ENCODE measurements at regions not wholly inside any gene's neighbourhood (a gene's known extent, or its start where the extent isn't known, plus 50 kb on each side); places are given as distances from the start of the nearest gene placed in this dataset.

DNA sequence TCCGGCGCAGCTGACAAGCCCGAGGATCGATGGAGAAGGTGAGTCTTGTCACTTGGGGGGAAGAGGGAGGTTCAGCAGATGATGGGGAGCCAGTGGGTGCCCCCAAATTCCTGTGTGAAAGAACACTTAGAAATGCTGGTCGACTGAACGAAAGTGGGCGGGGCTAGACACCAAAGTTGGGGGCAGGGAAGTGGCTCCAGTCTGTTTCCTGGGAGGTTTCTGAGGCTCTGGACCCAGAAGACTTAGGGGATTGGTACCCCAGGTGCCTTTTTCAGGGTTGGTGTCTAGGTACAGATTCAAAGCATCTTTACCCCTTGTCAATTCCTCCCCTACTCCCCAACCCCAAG lies 278.6 kb downstream of the ZSWIM6 start:
- DNase-seq: no peak
- WGBS (ENCODE audit: insufficient coverage): 75% methylated on average over 7 of the region's 7 CpGs

DNA sequence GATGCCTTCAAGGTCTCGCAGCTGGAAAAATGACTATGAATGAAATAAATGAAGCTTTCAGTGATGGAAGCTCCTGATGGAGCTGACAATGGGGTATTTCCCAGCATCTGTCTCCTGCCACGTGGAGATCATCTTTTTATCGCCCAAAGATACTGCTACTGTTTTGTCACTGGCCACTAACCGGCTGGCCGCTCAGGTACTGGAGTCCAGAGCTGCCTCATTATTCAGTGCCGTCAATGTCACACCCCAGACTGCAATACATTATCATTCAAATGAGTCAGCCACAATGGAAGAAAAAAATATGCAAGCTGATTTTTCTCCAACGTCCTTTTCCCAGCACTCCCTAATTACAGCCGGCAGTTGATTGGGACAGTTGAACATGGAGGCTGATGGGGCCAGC lies 280.4 kb downstream of the ZSWIM6 start:
- Histone ChIP-seq H3K9me3 (replicated peaks; ENCODE audit: control insufficient read depth, low read depth, low read length) (no peaks in the 10 kb centered on the region), H3K27me3 (ENCODE audit: control insufficient read depth, insufficient read depth, low read length) (peaks cover 3% of the 10 kb centered on the region), H3K36me3 (ENCODE audit: control insufficient read depth, insufficient read depth, low read length) (no peaks in the 10 kb centered on the region), H3K27ac (ENCODE audit: low read length) (no peak overlapping the region), H3K4me3 (ENCODE audit: low read length) (no peak overlapping the region), H3K4me1 (ENCODE audit: control insufficient read depth, insufficient read depth, low read length) (peaks cover 2% of the 10 kb centered on the region)
- DNase-seq: no peak
- WGBS (ENCODE audit: insufficient coverage): 79% methylated on average over 5 of the region's 8 CpGs

More for the DNA sequence above, 278.6 kb downstream of the ZSWIM6 start:
- Histone ChIP-seq H3K27me3 (ENCODE audit: control insufficient read depth, insufficient read depth, low read length) (peaks cover 3% of the 10 kb centered on the region), H3K27ac (ENCODE audit: low read length) (no peak overlapping the region), H3K4me1 (ENCODE audit: control insufficient read depth, insufficient read depth, low read length) (no peaks in the 10 kb centered on the region), H3K36me3 (ENCODE audit: control insufficient read depth, insufficient read depth, low read length) (no peaks in the 10 kb centered on the region), H3K4me3 (ENCODE audit: low read length) (no peak overlapping the region), H3K9me3 (replicated peaks; ENCODE audit: control insufficient read depth, low read depth, low read length) (no peaks in the 10 kb centered on the region)

DNA sequence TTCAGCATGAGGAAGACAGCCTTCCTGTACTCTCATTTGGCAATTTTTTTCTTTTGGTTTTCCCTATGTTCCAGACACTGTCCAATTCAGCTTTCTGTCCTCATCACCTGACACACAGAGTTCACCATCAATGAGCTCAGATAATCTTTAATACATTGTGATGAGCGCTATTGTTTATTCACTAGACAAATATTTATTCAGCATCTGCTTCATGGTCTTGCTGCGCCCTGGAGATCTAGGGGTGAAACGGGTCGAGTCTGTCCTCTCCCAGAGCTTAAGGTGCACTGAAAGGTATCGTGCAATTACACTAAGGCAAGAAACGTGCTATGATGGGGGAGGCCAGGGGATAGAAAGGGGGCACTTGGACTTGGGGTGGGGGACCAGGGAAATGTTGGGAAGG lies 281.6 kb downstream of the ZSWIM6 start:
- H3K4me1 ChIP-seq (ENCODE audit: control insufficient read depth, insufficient read depth, low read length): peaks cover 2% of the 10 kb centered on the region
- H3K4me3 ChIP-seq (ENCODE audit: low read length): no peak overlapping the region
- peaks cover 3% of the 10 kb centered on the region for H3K27me3 ChIP-seq (ENCODE audit: control insufficient read depth, insufficient read depth, low read length)
- H3K9me3 ChIP-seq (replicated peaks; ENCODE audit: control insufficient read depth, low read depth, low read length): no peaks in the 10 kb centered on the region
- no peak overlapping the region for H3K27ac ChIP-seq (ENCODE audit: low read length)
- no peaks in the 10 kb centered on the region for H3K36me3 ChIP-seq (ENCODE audit: control insufficient read depth, insufficient read depth, low read length)
- WGBS (ENCODE audit: insufficient coverage): 86% methylated on average over 4 of the region's 6 CpGs
- DNase-seq: no peak

DNA sequence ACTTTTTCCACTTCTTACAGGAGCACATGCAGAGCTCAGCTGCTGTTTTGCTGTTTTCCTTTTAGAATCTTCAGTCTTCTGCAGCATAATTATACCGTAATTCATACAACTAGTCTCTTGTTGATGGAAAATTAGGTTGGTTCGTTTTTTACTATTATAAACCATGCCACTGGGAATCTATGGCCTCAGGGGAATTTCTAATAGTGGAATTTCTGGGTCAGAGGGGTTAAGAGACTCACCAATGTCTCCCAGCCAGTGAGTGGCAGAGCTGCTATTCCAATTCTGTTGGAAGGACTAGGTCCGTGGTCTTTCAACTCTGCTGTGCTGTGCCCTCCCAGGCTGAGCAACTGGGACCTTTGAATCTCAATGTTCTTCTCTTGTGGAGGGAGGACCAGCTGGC lies 282.5 kb downstream of the ZSWIM6 start:
- Histone ChIP-seq H3K27ac (ENCODE audit: low read length) (no peak overlapping the region), H3K4me3 (ENCODE audit: low read length) (no peak overlapping the region), H3K9me3 (replicated peaks; ENCODE audit: control insufficient read depth, low read depth, low read length) (no peaks in the 10 kb centered on the region), H3K27me3 (ENCODE audit: control insufficient read depth, insufficient read depth, low read length) (peaks cover 3% of the 10 kb centered on the region), H3K4me1 (ENCODE audit: control insufficient read depth, insufficient read depth, low read length) (peaks cover 6% of the 10 kb centered on the region), H3K36me3 (ENCODE audit: control insufficient read depth, insufficient read depth, low read length) (no peaks in the 10 kb centered on the region)
- no peak for DNase-seq
- WGBS (ENCODE audit: insufficient coverage): 86% methylated on average over 1 of the region's 3 CpGs

DNA sequence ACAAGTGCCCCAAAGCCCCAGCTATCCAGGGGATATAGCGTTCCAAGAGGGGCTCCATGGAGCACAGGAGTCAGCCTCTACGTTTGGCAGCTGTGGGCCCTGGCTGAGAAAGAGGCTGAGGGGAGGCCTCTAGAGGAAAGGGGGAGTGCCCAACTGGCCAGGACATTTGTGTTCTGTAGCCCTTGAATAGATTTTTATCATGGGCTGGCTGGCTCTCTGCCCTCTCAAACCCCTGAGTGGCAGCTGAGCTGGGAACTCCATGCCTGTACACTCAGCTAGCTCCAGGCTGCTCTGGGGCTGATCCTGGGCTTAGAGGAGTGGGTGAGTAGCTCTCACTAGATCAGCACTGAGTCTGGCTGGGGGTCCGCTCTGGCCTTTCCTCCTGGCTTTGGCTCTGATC lies 285.0 kb downstream of the ZSWIM6 start:
- no peaks in the 10 kb centered on the region for H3K36me3 ChIP-seq (ENCODE audit: control insufficient read depth, insufficient read depth, low read length)
- H3K27me3 ChIP-seq (ENCODE audit: control insufficient read depth, insufficient read depth, low read length): no peaks in the 10 kb centered on the region
- H3K9me3 ChIP-seq (replicated peaks; ENCODE audit: control insufficient read depth, low read depth, low read length): no peaks in the 10 kb centered on the region
- no peak overlapping the region for H3K4me3 ChIP-seq (ENCODE audit: low read length)
- H3K27ac ChIP-seq (ENCODE audit: low read length): no peak overlapping the region
- H3K4me1 ChIP-seq (ENCODE audit: control insufficient read depth, insufficient read depth, low read length): peaks cover 8% of the 10 kb centered on the region
- no peak for DNase-seq
- WGBS (ENCODE audit: insufficient coverage): 41% methylated on average over 2 of the region's 3 CpGs

DNA sequence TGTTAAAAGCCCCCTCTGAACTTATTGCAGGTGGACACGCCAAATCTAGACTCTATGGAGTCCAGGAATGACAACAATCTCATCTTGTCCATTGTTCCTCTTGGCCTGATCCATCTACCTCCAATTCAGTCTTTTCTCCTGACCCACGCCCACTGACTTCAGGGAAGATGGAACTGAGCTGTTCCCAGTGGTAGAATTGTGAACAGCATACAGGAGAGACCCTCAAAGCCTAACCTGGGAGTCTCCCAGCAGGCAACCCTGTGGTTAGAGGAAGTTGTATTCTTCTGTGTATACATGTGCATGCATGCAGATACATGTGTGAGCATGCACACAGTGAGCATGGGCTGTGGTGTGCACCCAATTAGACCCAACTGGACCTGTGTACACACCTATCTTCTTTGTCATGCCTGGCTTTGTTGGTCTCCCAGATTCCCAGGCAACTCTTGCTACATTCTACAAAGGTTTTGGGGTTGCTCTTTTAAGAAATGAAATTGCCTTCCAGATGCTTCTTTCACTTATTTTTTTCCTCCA lies 286.0 kb downstream of the ZSWIM6 start:
- Histone ChIP-seq H3K36me3 (ENCODE audit: control insufficient read depth, insufficient read depth, low read length) (no peaks in the 10 kb centered on the region), H3K9me3 (replicated peaks; ENCODE audit: control insufficient read depth, low read depth, low read length) (no peaks in the 10 kb centered on the region), H3K4me3 (ENCODE audit: low read length) (no peak overlapping the region), H3K27me3 (ENCODE audit: control insufficient read depth, insufficient read depth, low read length) (no peaks in the 10 kb centered on the region), H3K27ac (ENCODE audit: low read length) (no peak overlapping the region), H3K4me1 (ENCODE audit: control insufficient read depth, insufficient read depth, low read length) (peaks cover 8% of the 10 kb centered on the region)
- DNase-seq: no peak
- 100% methylated on average over 1 of the region's 2 CpGs for WGBS (ENCODE audit: insufficient coverage)

DNA sequence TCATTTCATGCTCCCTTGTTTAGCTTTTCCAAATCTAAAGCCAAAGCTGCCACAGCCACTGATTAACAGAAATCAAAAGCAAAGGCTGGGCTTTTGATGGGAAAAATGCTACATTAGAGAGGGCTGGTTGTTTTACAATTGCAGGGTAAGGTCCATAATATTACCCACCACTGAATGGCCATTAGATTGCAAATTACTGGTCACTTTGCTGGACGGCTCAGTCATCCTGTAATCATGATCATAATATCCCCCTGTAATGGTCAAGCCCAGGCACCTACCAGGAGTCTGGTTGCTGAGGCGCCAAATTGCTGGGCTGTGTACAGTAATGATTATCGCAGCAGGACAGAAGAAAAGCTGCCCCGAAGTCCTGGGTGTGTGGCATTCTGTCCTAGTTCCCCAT lies 286.5 kb downstream of the ZSWIM6 start:
- WGBS (ENCODE audit: insufficient coverage): 70% methylated on average over 1 of the region's 4 CpGs
- no peak overlapping the region for H3K27ac ChIP-seq (ENCODE audit: low read length)
- peaks cover 8% of the 10 kb centered on the region for H3K4me1 ChIP-seq (ENCODE audit: control insufficient read depth, insufficient read depth, low read length)
- H3K36me3 ChIP-seq (ENCODE audit: control insufficient read depth, insufficient read depth, low read length): no peaks in the 10 kb centered on the region
- no peak overlapping the region for H3K4me3 ChIP-seq (ENCODE audit: low read length)
- no peaks in the 10 kb centered on the region for H3K9me3 ChIP-seq (replicated peaks; ENCODE audit: control insufficient read depth, low read depth, low read length)
- H3K27me3 ChIP-seq (ENCODE audit: control insufficient read depth, insufficient read depth, low read length): no peaks in the 10 kb centered on the region
- no peak for DNase-seq

DNA sequence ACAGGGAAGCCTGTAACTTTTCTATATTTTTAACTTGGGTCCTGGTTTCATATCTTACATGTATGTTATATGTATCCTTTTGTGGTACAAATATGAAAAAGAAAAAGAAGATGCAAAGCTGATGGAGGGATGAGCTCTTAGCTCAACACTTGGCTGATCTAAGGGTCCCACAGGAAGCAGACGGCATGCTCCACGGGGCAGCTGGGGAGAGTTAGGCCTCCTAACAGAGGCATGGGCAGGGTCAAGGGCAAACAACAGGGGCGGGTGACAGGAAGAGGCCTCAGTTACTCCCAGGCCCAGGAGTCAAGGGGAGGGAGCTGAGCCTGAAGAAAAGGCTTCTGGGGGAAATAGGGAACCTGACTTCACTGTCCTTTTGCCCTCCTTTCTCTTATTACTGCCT lies 287.2 kb downstream of the ZSWIM6 start:
- H3K27ac ChIP-seq (ENCODE audit: low read length): no peak overlapping the region

DNA sequence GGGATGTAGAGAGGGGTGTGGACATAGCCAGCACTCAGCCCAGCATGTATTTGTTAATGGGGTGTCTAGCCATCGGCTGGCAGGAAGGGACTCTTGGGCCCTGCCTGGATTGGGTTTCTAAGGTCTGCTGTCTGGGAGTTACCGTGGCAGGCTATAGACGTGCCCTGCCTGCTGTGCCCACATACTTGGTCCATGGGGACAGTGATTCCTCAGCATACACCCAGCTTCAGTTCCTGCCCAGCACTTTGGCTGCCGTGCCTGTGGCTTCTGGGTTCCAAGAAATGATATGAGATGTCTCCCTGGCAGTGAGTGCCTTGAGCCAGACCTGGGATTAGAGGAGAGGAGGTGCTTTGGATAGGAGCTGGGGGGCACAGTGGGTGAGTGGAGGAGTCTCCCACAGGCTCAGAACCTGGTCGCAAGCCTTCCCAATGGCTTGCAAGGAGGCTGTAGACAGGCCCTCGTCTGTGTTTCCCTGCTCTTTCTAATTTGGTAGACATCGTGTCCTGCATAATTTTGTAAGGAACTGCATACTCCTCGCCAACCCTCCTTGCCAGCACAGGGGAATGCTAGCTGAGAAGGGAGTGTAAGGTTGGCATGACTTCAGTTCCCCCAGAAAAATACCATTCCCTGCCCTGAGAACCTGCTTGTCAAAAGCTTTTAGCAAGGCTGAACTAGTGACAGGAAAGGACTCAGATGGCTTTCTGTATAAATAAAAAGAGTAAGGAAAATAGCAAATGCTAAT lies 287.9 kb downstream of the ZSWIM6 start:
- Histone ChIP-seq H3K9me3 (replicated peaks; ENCODE audit: control insufficient read depth, low read depth, low read length) (no peaks in the 10 kb centered on the region), H3K27ac (ENCODE audit: low read length) (no peak overlapping the region), H3K4me3 (ENCODE audit: low read length) (no peak overlapping the region), H3K27me3 (ENCODE audit: control insufficient read depth, insufficient read depth, low read length) (no peaks in the 10 kb centered on the region), H3K36me3 (ENCODE audit: control insufficient read depth, insufficient read depth, low read length) (no peaks in the 10 kb centered on the region), H3K4me1 (ENCODE audit: control insufficient read depth, insufficient read depth, low read length) (peaks cover 10% of the 10 kb centered on the region)
- WGBS (ENCODE audit: insufficient coverage): 100% methylated on average over 2 of the region's 8 CpGs
- DNase-seq: no peak

More for the DNA sequence above, 287.2 kb downstream of the ZSWIM6 start:
- no peaks in the 10 kb centered on the region for H3K9me3 ChIP-seq (replicated peaks; ENCODE audit: control insufficient read depth, low read depth, low read length)
- H3K4me1 ChIP-seq (ENCODE audit: control insufficient read depth, insufficient read depth, low read length): peaks cover 8% of the 10 kb centered on the region
- no peak for DNase-seq
- 75% methylated on average over 3 of the region's 3 CpGs for WGBS (ENCODE audit: insufficient coverage)
- no peaks in the 10 kb centered on the region for H3K36me3 ChIP-seq (ENCODE audit: control insufficient read depth, insufficient read depth, low read length)
- H3K27me3 ChIP-seq (ENCODE audit: control insufficient read depth, insufficient read depth, low read length): no peaks in the 10 kb centered on the region
- H3K4me3 ChIP-seq (ENCODE audit: low read length): no peak overlapping the region

DNA sequence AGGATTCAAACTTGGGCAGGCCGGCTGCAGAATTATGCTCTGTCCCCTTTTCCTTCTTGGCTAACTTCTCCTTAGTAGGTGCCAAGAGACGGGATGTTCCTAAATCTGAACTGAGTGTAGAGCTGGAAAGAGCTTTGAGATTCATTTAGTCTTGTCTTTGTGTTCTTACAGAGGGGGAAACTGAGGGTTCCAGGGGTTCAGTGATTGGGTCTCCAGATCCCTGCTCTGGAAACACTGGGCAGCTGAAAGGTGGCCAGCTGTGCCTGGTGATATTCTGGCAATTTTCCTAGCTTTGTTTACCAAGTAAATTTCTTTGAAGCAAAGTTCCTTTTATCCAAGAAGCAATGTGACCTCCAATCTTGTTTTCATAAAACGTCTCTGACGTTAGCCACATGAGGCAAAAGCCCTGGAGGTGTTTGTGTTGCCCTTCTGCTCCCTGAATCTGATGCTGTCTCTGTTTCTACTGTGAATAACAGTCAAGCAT lies 288.7 kb downstream of the ZSWIM6 start:
- 69% methylated on average over 3 of the region's 4 CpGs for WGBS (ENCODE audit: insufficient coverage)

More for the DNA sequence above, 288.7 kb downstream of the ZSWIM6 start:
- no peak overlapping the region for H3K4me3 ChIP-seq (ENCODE audit: low read length)
- H3K27ac ChIP-seq (ENCODE audit: low read length): no peak overlapping the region
- H3K36me3 ChIP-seq (ENCODE audit: control insufficient read depth, insufficient read depth, low read length): no peaks in the 10 kb centered on the region
- no peaks in the 10 kb centered on the region for H3K9me3 ChIP-seq (replicated peaks; ENCODE audit: control insufficient read depth, low read depth, low read length)
- DNase-seq: no peak
- no peaks in the 10 kb centered on the region for H3K27me3 ChIP-seq (ENCODE audit: control insufficient read depth, insufficient read depth, low read length)
- peaks cover 18% of the 10 kb centered on the region for H3K4me1 ChIP-seq (ENCODE audit: control insufficient read depth, insufficient read depth, low read length)
